ENCODE measurements at regions not wholly inside any gene's neighbourhood (a gene's known extent, or its start where the extent isn't known, plus 50 kb on each side); places are given as distances from the start of the nearest gene placed in this dataset.
"Not testable (repeated sequence)": the region's sequence is repeated elsewhere in the genome, so short reads cannot be mapped to it uniquely, and the experiment has no call there.

- DNase-seq = not testable (repeated sequence)
Measured at GRCh38 chr3:154810017-154810416, 270.1 kb upstream of the MME start.

- no peak for DNase-seq
Measured at GRCh38 chr3:154801729-154802128, 278.4 kb upstream of the MME start.

- no peak for DNase-seq
Measured at GRCh38 chr3:154799800-154800199, 280.3 kb upstream of the MME start.

GRCh38 chr3:154795582-154795981 is 284.5 kb upstream of the MME start:
- DNase-seq = no peak

- DNase-seq = no peak
Measured at GRCh38 chr3:154794814-154795445, 285.2 kb upstream of the MME start.

- no peak for DNase-seq
Measured at GRCh38 chr3:154794391-154794790, 285.7 kb upstream of the MME start.

GRCh38 chr3:154792828-154793227 is 287.3 kb upstream of the MME start:
- DNase-seq = no peak

- no peak for DNase-seq
Measured at GRCh38 chr3:154791611-154792010, 288.5 kb upstream of the MME start.

GRCh38 chr3:154786724-154787123 is 293.4 kb upstream of the MME start:
- DNase-seq = no peak

GRCh38 chr3:154783521-154783931 is 296.6 kb upstream of the MME start:
- DNase-seq = no peak

- DNase-seq = no peak
Measured at GRCh38 chr3:154783061-154783460, 297.1 kb upstream of the MME start.

- no peak for DNase-seq
Measured at GRCh38 chr3:154782151-154782550, 298.0 kb upstream of the MME start.

GRCh38 chr3:154781595-154781994 is 298.5 kb upstream of the MME start:
- no peak for DNase-seq

- no peak for DNase-seq
Measured at GRCh38 chr3:154780263-154780662, 299.9 kb upstream of the MME start.

- no peak for DNase-seq
Measured at GRCh38 chr3:154779571-154779970, 300.5 kb upstream of the MME start.

GRCh38 chr3:154778057-154778456 is 302.1 kb upstream of the MME start:
- no peak for DNase-seq

GRCh38 chr3:154776549-154777225 is 303.4 kb upstream of the MME start:
- DNase-seq = no peak

GRCh38 chr3:154775821-154776548 is 304.1 kb upstream of the MME start:
- DNase-seq = no peak

GRCh38 chr3:154766765-154767503 is 313.2 kb upstream of the MME start:
- no peak for DNase-seq

- DNase-seq = no peak
Measured at GRCh38 chr3:154764856-154765640, 315.1 kb upstream of the MME start.

- no peak for DNase-seq
Measured at GRCh38 chr3:154762486-154762885, 317.6 kb upstream of the MME start.

GRCh38 chr3:154759966-154760365 is 320.2 kb upstream of the MME start:
- no peak for DNase-seq

All from NCI-H1930 (cell line).